HFFc6 (cell line): ENCODE measurements at regions not wholly inside any gene's neighbourhood (a gene's known extent, or its start where the extent isn't known, plus 50 kb on each side); places are given as distances from the start of the nearest gene placed in this dataset.

ENCODE experiments used
- DNase-seq: peaks from one replicate; pipeline ENCODE4 v3.0.0-alpha.2; 2018
- H3K27ac Mint-ChIP-seq: 2 replicates; pipeline ENCODE4 v1.8.0; 2020; ENCODE audit warnings: mild to moderate bottlenecking, mixed read lengths
- H3K27me3 Mint-ChIP-seq: 2 replicates; pipeline ENCODE4 v1.8.0; 2021; ENCODE audit warnings: mild to moderate bottlenecking, moderate library complexity, mixed read lengths; ENCODE audit not compliant: insufficient read depth
- H3K36me3 Mint-ChIP-seq: 2 replicates; pipeline ENCODE4 v1.8.0; 2021; ENCODE audit warnings: low read depth, mixed read lengths
- H3K4me1 Mint-ChIP-seq: 2 replicates; pipeline ENCODE4 v1.8.0; 2020; ENCODE audit warnings: low read depth, mixed read lengths
- H3K4me3 Mint-ChIP-seq: 2 replicates; pipeline ENCODE4 v1.8.0; 2020; ENCODE audit warnings: mild to moderate bottlenecking, moderate library complexity, mixed read lengths
- H3K9me3 Mint-ChIP-seq: 2 replicates; pipeline ENCODE4 v1.8.0; 2020; ENCODE audit warnings: mild to moderate bottlenecking, mixed read lengths
- CTCF ChIP-seq: fragments of 200-600 bp; sonication (generic); IDR thresholded peaks from 2 replicates; pipeline ENCODE4 v1.5.0; 2021; ENCODE audit warnings: antibody characterized with exemption, mild to moderate bottlenecking

GRCh38 chrX:25181775-25182174 is 166.0 kb upstream of the ARX start:
- H3K27me3 Mint-ChIP-seq: no peaks in the 10 kb centered on the region
- DNase-seq: no peak
- H3K27ac Mint-ChIP-seq: no peak overlapping the region
- H3K4me1 Mint-ChIP-seq: no peaks in the 10 kb centered on the region
- TF ChIP-seq CTCF: no peak
- H3K36me3 Mint-ChIP-seq: no peaks in the 10 kb centered on the region
- no peak overlapping the region for H3K4me3 Mint-ChIP-seq
- H3K9me3 Mint-ChIP-seq: no peaks in the 10 kb centered on the region; the same call in 1 of the 2 replicates

GRCh38 chrX:25180242-25180641 is 164.5 kb upstream of the ARX start:
- Mint-ChIP-seq H3K27me3 (no peaks in the 10 kb centered on the region), H3K27ac (no peak overlapping the region), H3K36me3 (no peaks in the 10 kb centered on the region), H3K9me3 (no peaks in the 10 kb centered on the region), H3K4me1 (no peaks in the 10 kb centered on the region), H3K4me3 (no peak overlapping the region)
- DNase-seq: no peak
- no peak for TF ChIP-seq CTCF

GRCh38 chrX:25178555-25178954 is 162.8 kb upstream of the ARX start:
- H3K4me3 Mint-ChIP-seq: no peak overlapping the region
- no peak for TF ChIP-seq CTCF
- no peaks in the 10 kb centered on the region for H3K36me3 Mint-ChIP-seq
- DNase-seq: no peak
- no peak overlapping the region for H3K27ac Mint-ChIP-seq
- H3K27me3 Mint-ChIP-seq: no peaks in the 10 kb centered on the region
- H3K4me1 Mint-ChIP-seq: no peaks in the 10 kb centered on the region
- no peaks in the 10 kb centered on the region for H3K9me3 Mint-ChIP-seq

- no peak overlapping the region for H3K27ac Mint-ChIP-seq
- no peak overlapping the region for H3K4me3 Mint-ChIP-seq
- no peak for DNase-seq
- TF ChIP-seq CTCF: no peak
- no peaks in the 10 kb centered on the region for H3K36me3 Mint-ChIP-seq
- H3K9me3 Mint-ChIP-seq: no peaks in the 10 kb centered on the region
- no peaks in the 10 kb centered on the region for H3K27me3 Mint-ChIP-seq
- no peaks in the 10 kb centered on the region for H3K4me1 Mint-ChIP-seq
Observed at GRCh38 chrX:25175743-25176142, 160.0 kb upstream of the ARX start.

GRCh38 chrX:25175171-25175570 is 159.4 kb upstream of the ARX start:
- Mint-ChIP-seq H3K4me1 (no peaks in the 10 kb centered on the region), H3K36me3 (no peaks in the 10 kb centered on the region), H3K27ac (no peak overlapping the region)

More at GRCh38 chrX:25175171-25175570, 159.4 kb upstream of the ARX start:
- Mint-ChIP-seq H3K9me3 (no peaks in the 10 kb centered on the region), H3K4me3 (no peak overlapping the region), H3K27me3 (no peaks in the 10 kb centered on the region)
- no peak for TF ChIP-seq CTCF
- no peak for DNase-seq
